ENCODE measurements at regions not wholly inside any gene's neighbourhood (a gene's known extent, or its start where the extent isn't known, plus 50 kb on each side); places are given as distances from the start of the nearest gene placed in this dataset.

GRCh38 chrY:17122166-17122565 lies 757.9 kb downstream of the CDY2B start:
- H3K27ac ChIP-seq = no peak overlapping the region
- no peaks in the 10 kb centered on the region for H3K4me1 ChIP-seq (replicated peaks)
- no peak for DNase-seq (ENCODE audit: low read depth in 1 of 2, low spot score in 2 of 2)
- no peaks in the 10 kb centered on the region for H3K36me3 ChIP-seq
- no peaks in the 10 kb centered on the region for H3K27me3 ChIP-seq (replicated peaks)
- no peak overlapping the region for H3K4me3 ChIP-seq
- H3K9me3 ChIP-seq (replicated peaks) = no peaks in the 10 kb centered on the region

DNA sequence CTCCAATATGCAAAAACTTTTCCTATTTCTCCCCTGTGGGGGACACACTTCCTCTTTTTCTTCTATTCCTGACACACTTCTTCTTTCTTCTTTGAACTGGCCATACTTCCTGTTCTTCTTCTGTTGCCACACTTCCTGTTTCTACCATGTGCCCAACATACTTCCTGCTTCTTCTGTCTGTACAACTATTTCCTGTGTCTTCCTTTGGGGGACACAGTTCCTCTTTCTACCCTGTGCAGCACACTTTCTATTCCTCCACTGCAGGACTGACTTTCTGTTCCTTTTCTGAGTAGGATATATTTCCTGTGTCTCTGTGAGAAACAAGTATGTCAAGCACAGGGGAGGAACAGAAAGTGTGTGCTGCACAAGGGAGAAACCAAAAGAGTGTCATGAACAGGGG lies 794.7 kb downstream of the CDY2B start:
- Histone ChIP-seq H3K27me3 (replicated peaks) (no peaks in the 10 kb centered on the region), H3K27ac (no peak overlapping the region), H3K4me1 (replicated peaks) (no peaks in the 10 kb centered on the region), H3K4me3 (no peak overlapping the region), H3K9me3 (replicated peaks) (no peaks in the 10 kb centered on the region), H3K36me3 (no peaks in the 10 kb centered on the region)
- no peak for DNase-seq (ENCODE audit: low read depth in 1 of 2, low spot score in 2 of 2)

DNA sequence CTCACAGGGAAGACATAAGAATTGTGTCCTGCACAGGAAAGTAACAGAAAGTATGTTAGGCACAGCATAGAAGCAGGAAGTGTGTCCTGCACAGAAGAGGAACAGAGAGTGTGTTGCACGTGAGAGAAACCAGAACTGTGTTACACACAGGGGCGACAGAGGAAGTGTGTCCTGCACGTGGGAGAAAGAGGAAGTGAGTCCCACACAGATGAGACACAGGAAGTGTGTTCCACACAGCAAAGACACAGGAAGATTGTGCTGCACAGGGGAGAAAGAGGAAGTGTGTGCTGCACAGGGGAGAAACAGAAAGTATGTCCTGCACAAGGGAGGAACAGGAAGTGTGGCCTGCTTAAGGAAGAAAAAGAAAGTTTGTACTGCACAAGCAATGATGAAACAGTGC lies 800.1 kb downstream of the CDY2B start:
- no peak overlapping the region for H3K4me3 ChIP-seq
- H3K4me1 ChIP-seq (replicated peaks) = no peaks in the 10 kb centered on the region
- H3K36me3 ChIP-seq = no peaks in the 10 kb centered on the region
- no peak for DNase-seq (ENCODE audit: low read depth in 1 of 2, low spot score in 2 of 2)
- H3K27ac ChIP-seq = no peak overlapping the region
- no peaks in the 10 kb centered on the region for H3K9me3 ChIP-seq (replicated peaks)
- no peaks in the 10 kb centered on the region for H3K27me3 ChIP-seq (replicated peaks)

DNA sequence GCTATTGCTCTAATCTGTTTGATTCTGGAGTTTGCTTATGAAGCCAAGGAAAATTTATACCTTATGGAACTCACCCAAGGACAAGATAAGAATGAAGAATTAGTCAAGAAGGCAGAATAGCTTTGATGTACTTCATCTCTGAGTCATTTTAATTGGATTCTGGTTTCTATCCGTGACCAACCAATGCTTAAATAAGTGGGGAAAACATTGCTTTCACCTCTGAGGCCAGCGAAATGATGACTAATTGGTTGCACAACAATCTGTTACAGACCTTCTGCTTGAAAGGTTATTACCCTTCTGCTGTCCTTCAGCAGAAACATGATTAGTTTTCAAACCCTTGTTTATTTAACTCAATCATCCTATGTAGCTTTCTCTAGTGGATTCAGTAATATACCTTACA lies 812.7 kb downstream of the CDY2B start:
- no peak for DNase-seq (ENCODE audit: low read depth in 1 of 2, low spot score in 2 of 2)
- H3K9me3 ChIP-seq (replicated peaks) = no peaks in the 10 kb centered on the region
- H3K27me3 ChIP-seq (replicated peaks) = no peaks in the 10 kb centered on the region

GRCh38 chrY:17053041-17053440 lies 827.0 kb downstream of the CDY2B start:
- Histone ChIP-seq H3K36me3 (no peaks in the 10 kb centered on the region), H3K27me3 (replicated peaks) (no peaks in the 10 kb centered on the region), H3K4me3 (no peak overlapping the region), H3K27ac (no peak overlapping the region), H3K9me3 (replicated peaks) (no peaks in the 10 kb centered on the region), H3K4me1 (replicated peaks) (no peaks in the 10 kb centered on the region)
- DNase-seq (ENCODE audit: low read depth in 1 of 2, low spot score in 2 of 2) = no peak

More for the DNA sequence above, 812.7 kb downstream of the CDY2B start:
- H3K36me3 ChIP-seq = no peaks in the 10 kb centered on the region
- no peak overlapping the region for H3K4me3 ChIP-seq
- no peak overlapping the region for H3K27ac ChIP-seq
- H3K4me1 ChIP-seq (replicated peaks) = no peaks in the 10 kb centered on the region

DNA sequence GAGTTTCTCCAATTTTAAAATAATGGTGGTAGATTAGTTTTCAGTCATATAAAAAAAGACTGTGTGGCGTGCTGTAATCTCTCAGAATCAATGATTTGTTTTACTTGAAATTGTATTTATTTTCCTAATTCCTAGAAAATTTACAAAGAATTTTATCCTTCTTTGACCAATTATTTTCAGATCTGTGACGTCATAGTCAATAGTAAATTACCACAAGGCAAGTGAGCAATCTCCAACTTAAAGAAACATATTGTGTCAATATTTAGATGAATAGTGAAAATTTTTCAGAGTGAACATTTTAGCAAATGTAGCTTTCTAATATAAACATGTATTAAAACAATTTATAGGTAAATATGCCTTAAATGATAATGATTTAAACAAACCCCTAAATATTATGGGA lies 829.6 kb downstream of the CDY2B start:
- no peaks in the 10 kb centered on the region for H3K9me3 ChIP-seq (replicated peaks)
- no peaks in the 10 kb centered on the region for H3K4me1 ChIP-seq (replicated peaks)
- H3K27me3 ChIP-seq (replicated peaks) = no peaks in the 10 kb centered on the region
- H3K27ac ChIP-seq = no peak overlapping the region
- DNase-seq (ENCODE audit: low read depth in 1 of 2, low spot score in 2 of 2) = no peak
- H3K36me3 ChIP-seq = no peaks in the 10 kb centered on the region
- no peak overlapping the region for H3K4me3 ChIP-seq

DNA sequence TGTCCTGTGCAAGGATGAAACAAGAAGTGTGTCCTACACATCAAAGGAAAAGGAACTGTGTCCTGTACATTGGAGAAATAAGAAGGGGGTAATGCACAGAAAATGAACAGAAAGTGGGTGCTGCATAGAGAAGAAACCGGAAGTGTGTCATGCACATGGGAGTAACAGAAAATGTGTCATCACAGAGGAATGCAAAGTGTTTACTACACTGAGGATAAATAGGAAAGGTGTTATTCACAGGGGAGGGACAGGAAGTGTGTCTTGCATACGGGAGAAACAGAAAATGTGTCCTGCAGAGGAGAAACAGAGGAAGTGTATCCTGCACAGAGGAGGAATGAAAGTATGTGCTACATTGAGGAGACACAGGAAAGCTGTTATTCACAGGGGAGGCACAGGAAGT lies 834.9 kb downstream of the CDY2B start:
- H3K9me3 ChIP-seq (replicated peaks) = no peaks in the 10 kb centered on the region
- peak in 1 of 2 experiments; percentile 0 for DNase-seq (ENCODE audit: low read depth in 1 of 2, low spot score in 2 of 2)

DNA sequence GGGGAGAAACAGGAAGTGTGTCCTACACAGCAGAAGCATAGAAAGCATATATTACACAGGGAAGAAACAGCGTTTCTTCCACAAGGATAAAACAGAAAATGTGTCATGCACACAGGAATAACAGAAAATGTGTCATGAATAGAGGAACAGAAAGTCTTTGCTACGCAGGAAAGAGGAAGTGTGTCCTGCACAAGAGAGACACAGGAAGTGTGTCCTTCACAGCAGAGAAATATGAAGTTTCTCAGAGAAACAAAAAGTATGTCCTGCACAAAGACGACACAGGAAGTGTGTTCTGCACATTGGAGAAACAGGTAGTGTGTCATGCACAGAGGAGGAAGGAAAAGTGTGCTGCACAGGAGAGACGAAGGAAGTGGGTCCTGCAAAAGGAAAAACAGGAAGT lies 835.3 kb downstream of the CDY2B start:
- no peaks in the 10 kb centered on the region for H3K36me3 ChIP-seq
- H3K9me3 ChIP-seq (replicated peaks) = no peaks in the 10 kb centered on the region
- H3K4me1 ChIP-seq (replicated peaks) = no peaks in the 10 kb centered on the region
- no peak overlapping the region for H3K4me3 ChIP-seq
- no peak overlapping the region for H3K27ac ChIP-seq
- H3K27me3 ChIP-seq (replicated peaks) = no peaks in the 10 kb centered on the region
- no peak for DNase-seq (ENCODE audit: low read depth in 1 of 2, low spot score in 2 of 2)

More for the DNA sequence above, 834.9 kb downstream of the CDY2B start:
- Histone ChIP-seq H3K27ac (no peak overlapping the region), H3K36me3 (no peaks in the 10 kb centered on the region), H3K4me3 (no peak overlapping the region), H3K4me1 (replicated peaks) (no peaks in the 10 kb centered on the region), H3K27me3 (replicated peaks) (no peaks in the 10 kb centered on the region)

DNA sequence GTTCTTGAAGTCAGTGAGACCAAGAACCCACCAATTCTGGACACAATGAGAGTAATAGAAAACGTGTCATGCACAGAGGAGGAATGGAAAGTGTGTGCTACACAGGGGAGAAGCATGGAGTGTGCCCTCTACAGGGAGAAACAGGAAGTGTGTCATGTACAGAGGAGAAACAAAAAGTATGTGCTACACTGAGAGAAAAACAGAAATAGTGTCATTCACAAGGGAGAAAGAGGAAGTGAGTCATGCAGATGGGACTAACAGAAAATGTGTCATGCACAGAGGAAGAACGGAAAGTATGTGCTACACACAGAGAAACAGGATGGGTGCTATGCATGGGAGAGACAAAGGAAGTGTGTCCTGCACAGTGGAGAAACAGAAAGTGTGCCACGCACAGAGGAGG lies 835.7 kb downstream of the CDY2B start:
- DNase-seq (ENCODE audit: low read depth in 1 of 2, low spot score in 2 of 2) = peak in 1 of 2 experiments; percentile 24
- H3K4me3 ChIP-seq = no peak overlapping the region
- no peaks in the 10 kb centered on the region for H3K36me3 ChIP-seq
- H3K4me1 ChIP-seq (replicated peaks) = no peaks in the 10 kb centered on the region
- no peaks in the 10 kb centered on the region for H3K9me3 ChIP-seq (replicated peaks)
- no peak overlapping the region for H3K27ac ChIP-seq
- no peaks in the 10 kb centered on the region for H3K27me3 ChIP-seq (replicated peaks)

- no peaks in the 10 kb centered on the region for H3K4me1 ChIP-seq (replicated peaks)
- H3K27ac ChIP-seq = no peak overlapping the region
- H3K36me3 ChIP-seq = no peaks in the 10 kb centered on the region
- DNase-seq (ENCODE audit: low read depth in 1 of 2, low spot score in 2 of 2) = no peak
- no peaks in the 10 kb centered on the region for H3K27me3 ChIP-seq (replicated peaks)
- H3K9me3 ChIP-seq (replicated peaks) = no peaks in the 10 kb centered on the region
- H3K4me3 ChIP-seq = no peak overlapping the region
Measured at GRCh38 chrY:17038439-17038838, 841.6 kb downstream of the CDY2B start.

- no peak for DNase-seq (ENCODE audit: low read depth in 1 of 2, low spot score in 2 of 2)
- no peak overlapping the region for H3K27ac ChIP-seq
Measured at GRCh38 chrY:17018126-17018525, 861.9 kb downstream of the CDY2B start.

DNA sequence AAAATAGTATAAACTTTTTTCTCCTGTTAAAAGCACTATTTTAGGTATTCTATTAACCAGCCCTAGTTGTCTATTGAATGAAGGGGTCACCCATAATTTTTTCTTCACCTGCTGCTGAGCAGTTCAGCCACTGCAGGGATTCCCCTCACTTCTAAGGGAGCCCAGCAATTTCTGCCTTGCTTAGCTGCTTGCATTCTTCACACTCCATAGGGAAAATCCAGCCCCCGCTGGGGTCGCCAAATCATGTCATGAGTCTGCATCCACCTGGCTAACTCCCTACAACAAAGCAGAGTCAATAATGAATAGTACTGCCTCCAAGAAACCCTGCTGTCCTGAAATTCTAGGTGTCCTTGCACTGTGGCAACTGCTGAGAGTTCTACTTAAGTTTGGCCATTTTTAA lies 886.5 kb downstream of the CDY2B start:
- no peak for DNase-seq (ENCODE audit: low read depth in 1 of 2, low spot score in 2 of 2)
- Histone ChIP-seq H3K27me3 (replicated peaks) (no peaks in the 10 kb centered on the region), H3K4me3 (no peak overlapping the region), H3K4me1 (replicated peaks) (no peaks in the 10 kb centered on the region), H3K27ac (no peak overlapping the region), H3K9me3 (replicated peaks) (no peaks in the 10 kb centered on the region), H3K36me3 (no peaks in the 10 kb centered on the region)

More at GRCh38 chrY:17018126-17018525, 861.9 kb downstream of the CDY2B start:
- Histone ChIP-seq H3K27me3 (replicated peaks) (no peaks in the 10 kb centered on the region), H3K9me3 (replicated peaks) (no peaks in the 10 kb centered on the region), H3K4me1 (replicated peaks) (no peaks in the 10 kb centered on the region), H3K36me3 (no peaks in the 10 kb centered on the region), H3K4me3 (no peak overlapping the region)

- no peak overlapping the region for H3K4me3 ChIP-seq
- H3K36me3 ChIP-seq = no peaks in the 10 kb centered on the region
- no peak for DNase-seq (ENCODE audit: low read depth in 1 of 2, low spot score in 2 of 2)
Measured at GRCh38 chrY:16981776-16982175, 898.2 kb downstream of the CDY2B start.

GRCh38 chrY:16959071-16959470 lies 920.9 kb downstream of the CDY2B start:
- no peak overlapping the region for H3K4me3 ChIP-seq
- H3K27me3 ChIP-seq (replicated peaks) = no peaks in the 10 kb centered on the region
- no peak for DNase-seq (ENCODE audit: low read depth in 1 of 2, low spot score in 2 of 2)
- H3K36me3 ChIP-seq = no peaks in the 10 kb centered on the region
- H3K4me1 ChIP-seq (replicated peaks) = no peaks in the 10 kb centered on the region
- no peak overlapping the region for H3K27ac ChIP-seq
- H3K9me3 ChIP-seq (replicated peaks) = no peaks in the 10 kb centered on the region

More at GRCh38 chrY:16981776-16982175, 898.2 kb downstream of the CDY2B start:
- H3K27ac ChIP-seq = no peak overlapping the region
- no peaks in the 10 kb centered on the region for H3K4me1 ChIP-seq (replicated peaks)
- no peaks in the 10 kb centered on the region for H3K27me3 ChIP-seq (replicated peaks)
- no peaks in the 10 kb centered on the region for H3K9me3 ChIP-seq (replicated peaks)

DNA sequence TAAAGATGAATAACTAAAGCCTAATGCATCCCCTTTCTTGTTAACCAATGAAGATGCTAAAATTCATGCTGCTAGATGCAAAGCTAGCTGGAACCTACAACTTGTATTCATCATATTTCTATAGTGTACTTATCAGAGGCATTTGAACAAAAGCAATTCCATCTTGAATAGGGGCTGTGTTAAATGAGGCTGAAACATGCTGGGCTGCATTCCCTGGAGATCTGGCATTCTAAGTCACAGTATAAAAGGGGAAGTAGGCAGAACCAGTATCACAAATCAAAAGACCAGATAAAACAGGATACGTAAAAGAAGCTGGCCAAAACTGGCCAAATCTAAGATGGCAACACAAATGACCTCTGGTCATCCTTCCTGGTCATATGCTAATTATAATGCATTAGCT lies 932.8 kb downstream of the CDY2B start:
- no peak for DNase-seq (ENCODE audit: low read depth in 1 of 2, low spot score in 2 of 2)
- no peaks in the 10 kb centered on the region for H3K9me3 ChIP-seq (replicated peaks)
- no peaks in the 10 kb centered on the region for H3K36me3 ChIP-seq
- H3K4me1 ChIP-seq (replicated peaks) = no peaks in the 10 kb centered on the region
- no peaks in the 10 kb centered on the region for H3K27me3 ChIP-seq (replicated peaks)
- H3K4me3 ChIP-seq = no peak overlapping the region
- no peak overlapping the region for H3K27ac ChIP-seq

All from SJSA1 (cell line).